ENCODE measurements at regions not wholly inside any gene's neighbourhood (a gene's known extent, or its start where the extent isn't known, plus 50 kb on each side); places are given as distances from the start of the nearest gene placed in this dataset.

DNA sequence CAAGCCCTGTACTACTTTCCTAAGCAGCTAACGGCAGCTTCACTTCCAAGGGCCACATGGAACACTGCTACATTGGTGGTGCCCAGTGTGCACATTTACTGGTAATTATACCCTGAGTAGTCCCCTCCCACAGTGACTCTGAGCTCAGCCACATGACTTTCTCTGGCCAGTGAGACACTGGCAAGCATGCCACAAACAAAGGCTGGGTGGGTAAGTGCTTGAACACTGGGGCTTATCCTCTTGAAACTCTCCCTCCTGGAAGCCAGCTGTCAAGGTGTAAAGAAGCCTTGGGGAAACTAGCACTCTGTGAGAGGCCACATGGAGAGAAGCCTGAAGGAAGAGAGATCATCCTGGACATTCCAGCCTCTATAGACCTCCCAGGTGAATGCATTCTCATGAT is 54.4 kb upstream of the DRD2 start:
- DNase-seq (ENCODE audit: low read depth, low spot score) (no peak), FAIRE-seq (no peak)
- Histone ChIP-seq H3K4me2 (ENCODE audit: control insufficient read depth, extremely low read depth, insufficient read depth, low read depth, low read length) (peak overlapping the region; percentile 72), H3K79me2 (ENCODE audit: control insufficient read depth, insufficient read depth, low read length) (no peaks in the 10 kb centered on the region), H3K27me3 (ENCODE audit: control insufficient read depth, extremely low read depth, insufficient read depth, low read length) (no peaks in the 10 kb centered on the region), H3K36me3 (ENCODE audit: control insufficient read depth in 2 of 2, extremely low read depth in 1 of 2, insufficient read depth in 2 of 2, low read length in 2 of 2) (no peaks in the 10 kb centered on the region), H2AFZ (ENCODE audit: control insufficient read depth, low read length) (peak overlapping the region; percentile 7), H3K9me3 (ENCODE audit: control insufficient read depth, low read depth, low read length) (no peaks in the 10 kb centered on the region), H3K27ac (ENCODE audit: control insufficient read depth, insufficient read depth, low read length) (peak overlapping the region; percentile 58), H4K20me1 (ENCODE audit: control insufficient read depth, extremely low read depth, insufficient read depth, low read length) (no peaks in the 10 kb centered on the region), H3K9ac (ENCODE audit: control insufficient read depth, extremely low read depth, insufficient read depth, low read length) (no peak overlapping the region), H3K4me1 (ENCODE audit: control insufficient read depth, extremely low read depth, insufficient read depth, low read length) (peaks cover 22% of the 10 kb centered on the region), H3K9me1 (ENCODE audit: control insufficient read depth, extremely low read depth, insufficient read depth, low read length) (no peaks in the 10 kb centered on the region), H3K4me3 (ENCODE audit: control insufficient read depth in 2 of 3, extremely low read depth in 1 of 3, insufficient read depth in 2 of 3, low read depth in 1 of 3, low read length in 3 of 3) (no peak overlapping the region)
- TF ChIP-seq, protein P1, sequence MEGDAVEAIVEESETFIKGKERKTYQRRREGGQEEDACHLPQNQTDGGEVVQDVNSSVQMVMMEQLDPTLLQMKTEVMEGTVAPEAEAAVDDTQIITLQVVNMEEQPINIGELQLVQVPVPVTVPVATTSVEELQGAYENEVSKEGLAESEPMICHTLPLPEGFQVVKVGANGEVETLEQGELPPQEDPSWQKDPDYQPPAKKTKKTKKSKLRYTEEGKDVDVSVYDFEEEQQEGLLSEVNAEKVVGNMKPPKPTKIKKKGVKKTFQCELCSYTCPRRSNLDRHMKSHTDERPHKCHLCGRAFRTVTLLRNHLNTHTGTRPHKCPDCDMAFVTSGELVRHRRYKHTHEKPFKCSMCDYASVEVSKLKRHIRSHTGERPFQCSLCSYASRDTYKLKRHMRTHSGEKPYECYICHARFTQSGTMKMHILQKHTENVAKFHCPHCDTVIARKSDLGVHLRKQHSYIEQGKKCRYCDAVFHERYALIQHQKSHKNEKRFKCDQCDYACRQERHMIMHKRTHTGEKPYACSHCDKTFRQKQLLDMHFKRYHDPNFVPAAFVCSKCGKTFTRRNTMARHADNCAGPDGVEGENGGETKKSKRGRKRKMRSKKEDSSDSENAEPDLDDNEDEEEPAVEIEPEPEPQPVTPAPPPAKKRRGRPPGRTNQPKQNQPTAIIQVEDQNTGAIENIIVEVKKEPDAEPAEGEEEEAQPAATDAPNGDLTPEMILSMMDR (optimal IDR thresholded peaks at IDR 0.05 in 1 of 3, IDR thresholded peaks at IDR 0.05 in 1 of 3, conservative IDR thresholded peaks at IDR 0.05 in 1 of 3; ENCODE audit: extremely low read depth in 1 of 3, insufficient read depth in 2 of 3, low read length in 3 of 3), result no peak
- no peak for TF ChIP-seq EZH2 (IDR thresholded peaks at IDR 0.05; ENCODE audit: low read length)
- dilution Hi-C loops (cut with MboI; ENCODE audit: extremely low pct_ligation_motif_present, low sequenced_read_pairs), result no loop called here

DNA sequence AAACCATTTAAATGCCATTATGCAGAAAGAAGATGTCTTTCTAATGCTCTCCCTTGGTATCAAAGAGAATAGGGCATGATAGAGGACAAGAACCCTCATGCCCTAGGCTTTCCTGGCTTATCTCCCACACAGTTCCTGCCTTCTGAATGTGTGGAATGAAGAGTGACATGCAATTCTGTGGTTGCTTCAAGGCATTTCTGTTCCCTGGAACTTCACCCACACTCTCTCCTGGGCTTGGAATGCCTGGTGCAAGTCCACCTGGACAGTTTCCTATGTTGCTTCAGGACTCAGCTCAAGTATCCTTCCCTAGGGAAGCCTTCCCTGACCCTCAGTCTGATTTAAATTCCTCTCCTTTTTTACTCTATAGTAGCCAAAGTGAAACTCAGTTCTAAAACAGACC is 53.8 kb upstream of the DRD2 start:
- DNase-seq (ENCODE audit: low read depth, low spot score), result peak; percentile 93
- Histone ChIP-seq H3K4me2 (ENCODE audit: control insufficient read depth, extremely low read depth, insufficient read depth, low read depth, low read length) (peak overlapping the region; percentile 72), H3K79me2 (ENCODE audit: control insufficient read depth, insufficient read depth, low read length) (no peaks in the 10 kb centered on the region), H3K9ac (ENCODE audit: control insufficient read depth, extremely low read depth, insufficient read depth, low read length) (no peak overlapping the region), H2AFZ (ENCODE audit: control insufficient read depth, low read length) (peak overlapping the region; percentile 7), H3K4me1 (ENCODE audit: control insufficient read depth, extremely low read depth, insufficient read depth, low read length) (peaks cover 22% of the 10 kb centered on the region), H3K27ac (ENCODE audit: control insufficient read depth, insufficient read depth, low read length) (peak overlapping the region; percentile 58), H3K9me3 (ENCODE audit: control insufficient read depth, low read depth, low read length) (no peaks in the 10 kb centered on the region), H3K27me3 (ENCODE audit: control insufficient read depth, extremely low read depth, insufficient read depth, low read length) (no peaks in the 10 kb centered on the region), H3K4me3 (ENCODE audit: control insufficient read depth in 2 of 3, extremely low read depth in 1 of 3, insufficient read depth in 2 of 3, low read depth in 1 of 3, low read length in 3 of 3) (no peak overlapping the region), H3K9me1 (ENCODE audit: control insufficient read depth, extremely low read depth, insufficient read depth, low read length) (no peaks in the 10 kb centered on the region), H4K20me1 (ENCODE audit: control insufficient read depth, extremely low read depth, insufficient read depth, low read length) (no peaks in the 10 kb centered on the region), H3K36me3 (ENCODE audit: control insufficient read depth in 2 of 2, extremely low read depth in 1 of 2, insufficient read depth in 2 of 2, low read length in 2 of 2) (no peaks in the 10 kb centered on the region)
- TF ChIP-seq, protein P1 (optimal IDR thresholded peaks at IDR 0.05 in 1 of 3, IDR thresholded peaks at IDR 0.05 in 1 of 3, conservative IDR thresholded peaks at IDR 0.05 in 1 of 3; ENCODE audit: extremely low read depth in 1 of 3, insufficient read depth in 2 of 3, low read length in 3 of 3), result no peak
- no peak for TF ChIP-seq EZH2 (IDR thresholded peaks at IDR 0.05; ENCODE audit: low read length)
- peak; percentile 99 for FAIRE-seq
- dilution Hi-C loops (cut with MboI; ENCODE audit: extremely low pct_ligation_motif_present, low sequenced_read_pairs), result no loop called here
